K562 (cell line): ENCODE measurements at regions not wholly inside any gene's neighbourhood (a gene's known extent, or its start where the extent isn't known, plus 50 kb on each side); places are given as distances from the start of the nearest gene placed in this dataset.
A peak's percentile ranks its signal among the peaks of the same experiment; 100 is the strongest.

ENCODE experiments used
- ATAC-seq: fragments of 200-7000 bp; cut with Tn5 transposase; 3 replicates; pipeline ENCODE4 v1.9.1; 2020; ENCODE audit warnings: moderate library complexity
- BruUV-seq: library from RNA; stranded (reverse); fragments of 400-500 nt; replicated peaks from 2 replicates; lab custom pipeline; 2021; lab: Mats Ljungman, UMichigan
- CTCF ChIA-PET: fragments of 300-600 bp; formaldehyde crosslinking; extraction: SDS; loops from one replicate; lab custom pipeline; 2021; ENCODE audit warnings: low intra/inter-chr PET ratio; lab: Yijun Ruan, JAX
- POLR2A ChIA-PET: fragments of 300-600, 350-650 bp; sonication (Branson Sonifier 250); formaldehyde crosslinking; extraction: SDS; loops from one replicate; lab custom pipeline; 2021; ENCODE audit warnings: antibody characterized with exemption, inconsistent platforms; lab: Yijun Ruan, JAX
- DNase-seq, 4 experiments: peaks; one replicate each; pipeline versions ENCODE4 v3.0.0 to v3.0.0-alpha.2; 2011 to 2018; ENCODE audit warnings: low spot score in 3 of 4, mixed read lengths in 3 of 4; ENCODE audit errors: extremely low read depth in 1 of 4
- FAIRE-seq: peaks from 2 replicates; lab custom pipeline; 2011; peaks lifted over from hg19 to GRCh38; lab: Jason Lieb, UNC
- H2AFZ ChIP-seq: 2 replicates; pipeline ENCODE4 v1.6.0; 2011; ENCODE audit warnings: low read depth, low read length, control low read depth, inconsistent platforms
- H3K27ac ChIP-seq: fragments of 200-600 bp; 3 replicates; pipeline ENCODE4 v1.8.0; 2011; ENCODE audit warnings: low read depth, mild to moderate bottlenecking, control low read depth, inconsistent platforms, low read length, moderate library complexity, mixed read lengths; ENCODE audit errors: extremely low read depth
- H3K27me3 ChIP-seq, 2 experiments: fragments of 300-600 bp in 1 of 2; 2 replicates in 1 of 2; 3 replicates in 1 of 2; pipeline versions ENCODE4 v1.6.0 to v1.8.0; 2011; ENCODE audit warnings: inconsistent platforms in 2 of 2, low read length in 2 of 2, mild to moderate bottlenecking in 1 of 2, mixed read lengths in 1 of 2, moderate library complexity in 1 of 2; ENCODE audit not compliant: control insufficient read depth in 2 of 2, insufficient read depth in 2 of 2
- H3K36me3 ChIP-seq: fragments of 300-600 bp; 3 replicates; pipeline ENCODE4 v1.8.0; 2011; ENCODE audit warnings: mild to moderate bottlenecking, low read length, inconsistent platforms; ENCODE audit not compliant: control insufficient read depth, insufficient read depth
- H3K4me1 ChIP-seq, 2 experiments: fragments of 200-600 bp in 1 of 2; replicated peaks in 1 of 2; 2 replicates in 1 of 2; 3 replicates in 1 of 2; pipeline versions ENCODE4 v1.5.1 to v1.8.0; 2011; ENCODE audit warnings: inconsistent platforms in 2 of 2, low read length in 2 of 2, mild to moderate bottlenecking in 1 of 2, mixed read lengths in 1 of 2, moderate library complexity in 1 of 2; ENCODE audit not compliant: control insufficient read depth in 2 of 2, insufficient read depth in 2 of 2
- H3K4me2 ChIP-seq: 2 replicates; pipeline ENCODE4 v1.6.1; 2011; ENCODE audit warnings: low read length, control low read depth, inconsistent platforms, mixed read lengths; ENCODE audit not compliant: insufficient read depth
- H3K4me3 ChIP-seq: fragments of 200-600 bp; sonication (generic), shearing (Covaris generic); 2 replicates; pipeline ENCODE4 v1.5.1; 2016; ENCODE audit warnings: control low read depth, inconsistent platforms
- H3K79me2 ChIP-seq: fragments of 200-600 bp; 3 replicates; pipeline ENCODE4 v1.8.0; 2011; ENCODE audit warnings: low read length, inconsistent platforms; ENCODE audit not compliant: control insufficient read depth, insufficient read depth
- H3K9ac ChIP-seq, 2 experiments: 2 replicates each; pipeline versions ENCODE4 v1.6.0 to v1.6.1; 2011; ENCODE audit warnings: low read depth in 2 of 2, low read length in 2 of 2, control low read depth in 1 of 2, inconsistent platforms in 1 of 2, mild to moderate bottlenecking in 1 of 2, mixed read lengths in 1 of 2; ENCODE audit not compliant: insufficient read depth in 1 of 2
- H3K9me1 ChIP-seq: one replicate; pipeline ENCODE4 v1.6.0; 2011; ENCODE audit warnings: inconsistent platforms, mild to moderate bottlenecking, low read length, moderate library complexity; ENCODE audit not compliant: control insufficient read depth, insufficient read depth
- H3K9me3 ChIP-seq: replicated peaks from 2 replicates; pipeline ENCODE4 v1.5.1; 2011; ENCODE audit warnings: low read depth, low read length, inconsistent platforms; ENCODE audit not compliant: control insufficient read depth, insufficient read depth
- H4K20me1 ChIP-seq: replicated peaks from 2 replicates; pipeline ENCODE4 v1.6.1; 2011; ENCODE audit warnings: low read length, inconsistent platforms, mixed read lengths; ENCODE audit not compliant: control insufficient read depth, insufficient read depth
- GABPB1 ChIP-seq: sonication (generic); formaldehyde crosslinking; IDR thresholded peaks from 2 replicates; pipeline ENCODE4 v1.8.0; 2022; ENCODE audit warnings: mild to moderate bottlenecking, missing genetic modification reagents
- RUNX1 ChIP-seq: sonication (generic); IDR thresholded peaks from 2 replicates; pipeline ENCODE4 v1.6.1; 2016; ENCODE audit warnings: antibody characterized with exemption, low read depth
- SMAD4 ChIP-seq: fragments of 250-450 bp; sonication (Bioruptor Pico); conservative IDR thresholded peaks from 2 replicates; pipeline ENCODE4 v1.8.0; 2021; ENCODE audit warnings: inconsistent platforms, mild to moderate bottlenecking, moderate library complexity
- SPI1 ChIP-seq: IDR thresholded peaks from 2 replicates; pipeline ENCODE4 v1.6.1; 2011; ENCODE audit warnings: low read depth, low read length, control low read depth, borderline replicate concordance
- ZNF121 ChIP-seq: sonication (generic); formaldehyde crosslinking; conservative IDR thresholded peaks from 2 replicates; pipeline ENCODE4 v1.8.0; 2022; ENCODE audit warnings: missing genetic modification reagents
- ZNF583 ChIP-seq: fragments of 250-450 bp; sonication (Bioruptor Pico); IDR thresholded peaks from 2 replicates; pipeline ENCODE4 v1.4.0; 2020
- ZNF766 ChIP-seq: fragments of 200-800 bp; sonication (Bioruptor generic); conservative IDR thresholded peaks from 2 replicates; pipeline ENCODE4 v1.6.1; 2016; ENCODE audit warnings: missing genetic modification characterization, missing compliant biosample characterization
- ZNF830 ChIP-seq: fragments of 250-450 bp; sonication (Bioruptor Pico); IDR thresholded peaks from 2 replicates; pipeline ENCODE4 v1.5.0; 2021; ENCODE audit warnings: mild to moderate bottlenecking
- WGBS: fragments of 100-300 bp; shearing (Covaris generic); methylation state at CpG from one replicate; pipeline ENCODE4 v1.1.6; 2016; ENCODE audit warnings: low coverage, mixed read lengths; ENCODE audit not compliant: insufficient coverage; ENCODE audit errors: missing lambda C conversion rate; 5-methylcytosine and 5-hydroxymethylcytosine counted together
- in situ Hi-C: fragments of 300-500 bp; cut with MboI; formaldehyde crosslinking; loops from 4 replicates; pipeline ENCODE4 v1.15.0; 2018; ENCODE audit warnings: inconsistent platforms, mixed read lengths
- intact Hi-C: fragments of 100-400 bp; cut with micrococcal nuclease; formaldehyde crosslinking; loops from 2 replicates; pipeline ENCODE4 v1.14.2; 2022
- TF ChIP-seq, protein P1 (sequence below), 2 experiments: fragments of 450-650 bp; IDR thresholded peaks; 2 replicates each; pipeline ENCODE4 v1.6.1; 2018; ENCODE audit warnings: mild to moderate bottlenecking in 2 of 2, low read depth in 1 of 2; ENCODE audit not compliant: partially characterized antibody in 2 of 2

- Histone ChIP-seq H3K4me2 (no peak overlapping the region), H3K4me3 (no peak overlapping the region), H2AFZ (no peak overlapping the region), H3K9ac (no peak overlapping the region), H4K20me1 (no peaks in the 10 kb centered on the region; the same call in 1 of the 2 replicates), H3K27ac (no peak overlapping the region)
- DNase-seq (no peak), ATAC-seq (no peak), FAIRE-seq (no peak)
- CTCF ChIA-PET: no interaction called here
- POLR2A ChIA-PET: no interaction called here
- TF ChIP-seq RUNX1 (no peak), ZNF583 (CRISPR knock-in tag) (no peak), SMAD4 (no peak), GABPB1 (CRISPR knock-in tag) (no peak), ZNF121 (CRISPR knock-in tag) (no peak), ZNF766 (CRISPR knock-in tag) (0 out of 2 replicates have a peak, but pooled peaks have one; percentile 50), ZNF830 (CRISPR knock-in tag) (no peak), SPI1 (peak; percentile 52; the same call in 1 of the 2 replicates)
- TF ChIP-seq, protein P1, sequence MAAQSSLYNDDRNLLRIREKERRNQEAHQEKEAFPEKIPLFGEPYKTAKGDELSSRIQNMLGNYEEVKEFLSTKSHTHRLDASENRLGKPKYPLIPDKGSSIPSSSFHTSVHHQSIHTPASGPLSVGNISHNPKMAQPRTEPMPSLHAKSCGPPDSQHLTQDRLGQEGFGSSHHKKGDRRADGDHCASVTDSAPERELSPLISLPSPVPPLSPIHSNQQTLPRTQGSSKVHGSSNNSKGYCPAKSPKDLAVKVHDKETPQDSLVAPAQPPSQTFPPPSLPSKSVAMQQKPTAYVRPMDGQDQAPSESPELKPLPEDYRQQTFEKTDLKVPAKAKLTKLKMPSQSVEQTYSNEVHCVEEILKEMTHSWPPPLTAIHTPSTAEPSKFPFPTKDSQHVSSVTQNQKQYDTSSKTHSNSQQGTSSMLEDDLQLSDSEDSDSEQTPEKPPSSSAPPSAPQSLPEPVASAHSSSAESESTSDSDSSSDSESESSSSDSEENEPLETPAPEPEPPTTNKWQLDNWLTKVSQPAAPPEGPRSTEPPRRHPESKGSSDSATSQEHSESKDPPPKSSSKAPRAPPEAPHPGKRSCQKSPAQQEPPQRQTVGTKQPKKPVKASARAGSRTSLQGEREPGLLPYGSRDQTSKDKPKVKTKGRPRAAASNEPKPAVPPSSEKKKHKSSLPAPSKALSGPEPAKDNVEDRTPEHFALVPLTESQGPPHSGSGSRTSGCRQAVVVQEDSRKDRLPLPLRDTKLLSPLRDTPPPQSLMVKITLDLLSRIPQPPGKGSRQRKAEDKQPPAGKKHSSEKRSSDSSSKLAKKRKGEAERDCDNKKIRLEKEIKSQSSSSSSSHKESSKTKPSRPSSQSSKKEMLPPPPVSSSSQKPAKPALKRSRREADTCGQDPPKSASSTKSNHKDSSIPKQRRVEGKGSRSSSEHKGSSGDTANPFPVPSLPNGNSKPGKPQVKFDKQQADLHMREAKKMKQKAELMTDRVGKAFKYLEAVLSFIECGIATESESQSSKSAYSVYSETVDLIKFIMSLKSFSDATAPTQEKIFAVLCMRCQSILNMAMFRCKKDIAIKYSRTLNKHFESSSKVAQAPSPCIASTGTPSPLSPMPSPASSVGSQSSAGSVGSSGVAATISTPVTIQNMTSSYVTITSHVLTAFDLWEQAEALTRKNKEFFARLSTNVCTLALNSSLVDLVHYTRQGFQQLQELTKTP (IDR thresholded peaks at IDR 0.05; ENCODE audit: low read depth in 1 of 2, partially characterized antibody in 2 of 2): no peak
- TF ChIP-seq, all 486 proteins: peak for 2
- BruUV-seq: no TSS peak
- Histone ChIP-seq H3K9me3 (no peaks in the 10 kb centered on the region), H3K4me1 (peaks cover 4 to 10% of the 10 kb centered on the region in 2 experiments; a peak in 3 of 5 replicates), H3K27me3 (no peaks in the 10 kb centered on the region), H3K79me2 (no peaks in the 10 kb centered on the region), H3K9me1 (no peaks in the 10 kb centered on the region), H3K36me3 (no peaks in the 10 kb centered on the region)
- intact Hi-C loops (no loop called here), in situ Hi-C loops (no loop called here)
- WGBS: 6% methylated on average over 1 of the region's 1 CpG
Observed at GRCh38 chr21:35236090-35236489, 187.0 kb upstream of the RUNX1 start.
